OCI-LY1 (cell line): ENCODE measurements at regions not wholly inside any gene's neighbourhood (a gene's known extent, or its start where the extent isn't known, plus 50 kb on each side); places are given as distances from the start of the nearest gene placed in this dataset.

Experiments used
- H2AFZ ChIP-seq: fragments of 200-600 bp; sonication (generic), shearing (Covaris generic); 2 replicates; pipeline ENCODE4 v1.6.0; 2014; ENCODE audit warnings: antibody characterized with exemption, mild to moderate bottlenecking, low read length
- H3F3A ChIP-seq: fragments of 200-600 bp; sonication (generic), shearing (Covaris generic); 2 replicates; pipeline ENCODE4 v1.6.0; 2014; ENCODE audit warnings: mild to moderate bottlenecking, antibody characterized with exemption, low read length, moderate library complexity; ENCODE audit not compliant: insufficient read depth
- H3K27ac ChIP-seq: fragments of 200-600 bp; sonication (generic); 2 replicates; pipeline ENCODE4 v1.5.1; 2014; ENCODE audit warnings: low read length, mixed run types, mild to moderate bottlenecking, low read depth; ENCODE audit not compliant: poor library complexity, severe bottlenecking
- H3K27me3 ChIP-seq: fragments of 200-600 bp; sonication (generic); 2 replicates; pipeline ENCODE4 v1.6.0; 2014; ENCODE audit warnings: antibody characterized with exemption, mild to moderate bottlenecking, low read length, moderate library complexity; ENCODE audit not compliant: insufficient read depth
- H3K36me3 ChIP-seq: fragments of 200-600 bp; sonication (generic); 2 replicates; pipeline ENCODE4 v1.6.1; 2014; ENCODE audit warnings: mild to moderate bottlenecking, antibody characterized with exemption, low read length, moderate library complexity, mixed read lengths; ENCODE audit not compliant: insufficient read depth
- H3K4me1 ChIP-seq: fragments of 200-600 bp; sonication (generic); 2 replicates; pipeline ENCODE4 v1.5.1; 2014; ENCODE audit warnings: mild to moderate bottlenecking, low read length, moderate library complexity; ENCODE audit not compliant: insufficient read depth, severe bottlenecking
- H3K4me2 ChIP-seq: fragments of 200-600 bp; sonication (generic), shearing (Covaris generic); 2 replicates; pipeline ENCODE4 v1.6.1; 2014; ENCODE audit warnings: low read length
- H3K4me3 ChIP-seq: fragments of 200-600 bp; sonication (generic); 2 replicates; pipeline ENCODE4 v1.5.1; 2014; ENCODE audit warnings: low read length, low read depth, mild to moderate bottlenecking, mixed read lengths; ENCODE audit not compliant: poor library complexity, severe bottlenecking
- H3K79me2 ChIP-seq: fragments of 200-600 bp; shearing (Covaris generic); 2 replicates; pipeline ENCODE4 v1.6.1; 2016; ENCODE audit warnings: mixed run types, low read length, mixed read lengths; ENCODE audit not compliant: insufficient read depth
- H3K9ac ChIP-seq: fragments of 200-600 bp; sonication (generic), shearing (Covaris generic); 2 replicates; pipeline ENCODE4 v1.6.1; 2014; ENCODE audit warnings: mild to moderate bottlenecking, low read length, mixed read lengths
- H3K9me2 ChIP-seq: fragments of 200-600 bp; sonication (generic), shearing (Covaris generic); 2 replicates; pipeline ENCODE4 v1.6.1; 2014; ENCODE audit warnings: low read depth, mild to moderate bottlenecking, low read length, mixed read lengths
- H3K9me3 ChIP-seq: fragments of 200-600 bp; shearing (Covaris generic); 2 replicates; pipeline ENCODE4 v1.6.1; 2014; ENCODE audit warnings: low read length, mixed read lengths
- H4K20me1 ChIP-seq: fragments of 200-600 bp; sonication (generic), shearing (Covaris generic); 2 replicates; pipeline ENCODE4 v1.6.0; 2016; ENCODE audit warnings: mild to moderate bottlenecking, low read length; ENCODE audit not compliant: insufficient read depth
- EZH2 ChIP-seq: fragments of 200-600 bp; sonication (generic), shearing (Covaris generic); IDR thresholded peaks from 2 replicates; pipeline ENCODE4 v1.8.0; 2017; ENCODE audit warnings: borderline replicate concordance, mixed run types, mild to moderate bottlenecking, antibody characterized with exemption, low read length, moderate library complexity, mixed read lengths
- TF ChIP-seq, protein P1 (sequence below): fragments of 200-600 bp; sonication (generic), shearing (Covaris generic); IDR thresholded peaks from 2 replicates; pipeline ENCODE4 v1.5.1; 2017; ENCODE audit warnings: mild to moderate bottlenecking, antibody characterized with exemption, low read length, moderate library complexity, mixed read lengths

DNA sequence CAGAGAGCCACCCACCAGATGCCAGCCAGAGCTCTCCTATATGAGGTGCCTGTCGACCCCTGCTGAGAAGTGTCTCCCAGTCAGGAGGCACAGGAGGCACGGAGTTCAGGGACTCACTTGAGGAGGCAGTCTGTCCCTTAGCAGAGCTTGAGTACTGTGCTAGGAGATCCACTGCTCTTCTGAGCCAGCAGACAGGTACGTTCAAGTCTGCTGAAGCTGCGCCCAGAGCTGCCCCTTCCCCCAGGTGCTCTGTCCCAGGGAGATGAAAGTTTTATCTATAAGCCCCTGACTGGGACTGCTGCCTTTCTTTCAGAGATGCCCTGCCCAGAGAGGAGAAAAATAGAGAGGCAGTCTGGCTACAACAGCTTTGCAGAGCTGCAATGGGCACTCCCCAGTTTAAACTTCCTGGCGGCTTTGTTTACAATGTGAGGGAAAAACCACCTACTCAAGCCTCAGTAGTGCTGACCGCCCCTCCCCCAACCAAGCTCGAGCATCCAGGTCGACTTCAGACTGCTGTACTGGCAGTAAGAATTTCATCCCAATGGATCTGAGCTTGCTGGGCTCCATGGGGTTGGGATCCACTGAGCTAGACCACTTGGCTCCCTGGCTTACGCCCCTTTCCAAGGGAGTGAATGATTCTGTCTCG is 146.7 kb upstream of the USP15 start:
- no peaks in the 10 kb centered on the region for H4K20me1 ChIP-seq
- H3K4me3 ChIP-seq: no peak overlapping the region
- H3K27me3 ChIP-seq: no peaks in the 10 kb centered on the region
- no peaks in the 10 kb centered on the region for H3K9me2 ChIP-seq
- H3K36me3 ChIP-seq: no peaks in the 10 kb centered on the region
- no peak overlapping the region for H3K9ac ChIP-seq
- H3F3A ChIP-seq: no peaks in the 10 kb centered on the region
- no peak overlapping the region for H2AFZ ChIP-seq
- H3K9me3 ChIP-seq: no peaks in the 10 kb centered on the region
- TF ChIP-seq, protein P1, sequence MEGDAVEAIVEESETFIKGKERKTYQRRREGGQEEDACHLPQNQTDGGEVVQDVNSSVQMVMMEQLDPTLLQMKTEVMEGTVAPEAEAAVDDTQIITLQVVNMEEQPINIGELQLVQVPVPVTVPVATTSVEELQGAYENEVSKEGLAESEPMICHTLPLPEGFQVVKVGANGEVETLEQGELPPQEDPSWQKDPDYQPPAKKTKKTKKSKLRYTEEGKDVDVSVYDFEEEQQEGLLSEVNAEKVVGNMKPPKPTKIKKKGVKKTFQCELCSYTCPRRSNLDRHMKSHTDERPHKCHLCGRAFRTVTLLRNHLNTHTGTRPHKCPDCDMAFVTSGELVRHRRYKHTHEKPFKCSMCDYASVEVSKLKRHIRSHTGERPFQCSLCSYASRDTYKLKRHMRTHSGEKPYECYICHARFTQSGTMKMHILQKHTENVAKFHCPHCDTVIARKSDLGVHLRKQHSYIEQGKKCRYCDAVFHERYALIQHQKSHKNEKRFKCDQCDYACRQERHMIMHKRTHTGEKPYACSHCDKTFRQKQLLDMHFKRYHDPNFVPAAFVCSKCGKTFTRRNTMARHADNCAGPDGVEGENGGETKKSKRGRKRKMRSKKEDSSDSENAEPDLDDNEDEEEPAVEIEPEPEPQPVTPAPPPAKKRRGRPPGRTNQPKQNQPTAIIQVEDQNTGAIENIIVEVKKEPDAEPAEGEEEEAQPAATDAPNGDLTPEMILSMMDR: no peak
- no peak for TF ChIP-seq EZH2
- no peaks in the 10 kb centered on the region for H3K4me1 ChIP-seq
- no peak overlapping the region for H3K27ac ChIP-seq
- H3K4me2 ChIP-seq: no peak overlapping the region
- H3K79me2 ChIP-seq: no peaks in the 10 kb centered on the region

DNA sequence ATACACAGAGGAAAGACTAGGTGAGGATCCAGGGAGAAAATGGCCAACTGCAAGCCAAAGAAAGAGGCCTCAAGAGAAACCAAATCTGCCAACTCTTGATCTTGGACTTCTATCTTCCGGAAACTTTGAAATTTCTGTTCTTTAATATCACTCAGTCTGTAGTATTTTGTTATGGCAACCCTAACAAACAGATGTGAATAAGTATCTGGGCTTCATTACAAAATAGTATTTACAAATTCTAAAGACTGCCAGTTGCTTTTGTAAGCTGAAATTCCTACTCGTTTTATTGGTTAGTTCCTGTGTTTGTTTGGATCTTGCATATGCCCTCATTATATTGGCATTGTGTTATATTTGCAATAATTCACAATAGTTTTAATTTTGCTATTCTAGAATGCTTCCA is 143.2 kb upstream of the USP15 start:
- Histone ChIP-seq H3K9me2 (no peaks in the 10 kb centered on the region), H3K4me3 (no peak overlapping the region), H2AFZ (no peak overlapping the region), H3K27ac (no peak overlapping the region), H3F3A (no peaks in the 10 kb centered on the region), H3K9ac (no peak overlapping the region), H3K9me3 (no peaks in the 10 kb centered on the region), H4K20me1 (no peaks in the 10 kb centered on the region), H3K27me3 (no peaks in the 10 kb centered on the region), H3K79me2 (no peaks in the 10 kb centered on the region), H3K4me2 (no peak overlapping the region), H3K4me1 (no peaks in the 10 kb centered on the region), H3K36me3 (no peaks in the 10 kb centered on the region)
- TF ChIP-seq, protein P1: no peak
- no peak for TF ChIP-seq EZH2

DNA sequence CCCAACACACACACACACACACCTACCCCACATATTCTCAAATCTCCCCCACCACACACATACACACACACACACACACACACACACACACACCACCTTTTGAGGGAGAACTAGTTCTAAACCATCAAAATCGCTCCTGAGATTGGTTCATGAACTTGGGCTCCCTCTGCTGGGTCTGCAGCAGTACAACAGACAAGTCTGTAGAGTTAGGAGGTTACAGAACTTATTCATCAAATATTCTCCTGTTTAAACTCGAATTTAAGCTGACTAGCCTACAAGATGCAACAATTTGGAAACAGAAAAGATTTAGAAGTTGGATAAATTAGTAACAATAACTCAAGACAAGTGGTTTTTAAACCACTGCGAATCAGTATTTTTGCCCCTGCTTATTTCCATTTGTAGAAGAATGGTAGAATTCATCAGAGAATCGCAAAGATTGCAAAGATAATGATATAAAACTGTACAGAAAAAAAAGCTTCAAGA is 136.4 kb upstream of the USP15 start:
- H3K4me2 ChIP-seq: no peak overlapping the region
- H3K9me3 ChIP-seq: no peaks in the 10 kb centered on the region
- no peak for TF ChIP-seq EZH2
- TF ChIP-seq, protein P1: peak; percentile 78
- no peaks in the 10 kb centered on the region for H3K36me3 ChIP-seq
- H3K27me3 ChIP-seq: no peaks in the 10 kb centered on the region
- H3K27ac ChIP-seq: no peak overlapping the region
- no peak overlapping the region for H2AFZ ChIP-seq
- no peak overlapping the region for H3K4me3 ChIP-seq
- no peaks in the 10 kb centered on the region for H3K9me2 ChIP-seq
- no peak overlapping the region for H3K9ac ChIP-seq
- H3K4me1 ChIP-seq: no peaks in the 10 kb centered on the region
- no peaks in the 10 kb centered on the region for H3K79me2 ChIP-seq
- H4K20me1 ChIP-seq: no peaks in the 10 kb centered on the region
- H3F3A ChIP-seq: no peaks in the 10 kb centered on the region
